ELF-1 (cell line): ENCODE measurements at regions not wholly inside any gene's neighbourhood (a gene's known extent, or its start where the extent isn't known, plus 50 kb on each side); places are given as distances from the start of the nearest gene placed in this dataset.

ENCODE experiments used
- DNase-seq: peaks from one replicate; pipeline ENCODE4 v3.0.0-alpha.2; 2016; ENCODE audit warnings: low read depth, low spot score

GRCh38 chr15:95944661-95945255, 385.7 kb upstream of the NR2F2 start:
- no peak for DNase-seq

GRCh38 chr15:95946241-95946640, 384.3 kb upstream of the NR2F2 start:
- no peak for DNase-seq

- DNase-seq: peak; percentile 6
Observed at GRCh38 chr15:95946926-95947325, 383.6 kb upstream of the NR2F2 start.

- DNase-seq: no peak
Observed at GRCh38 chr15:95948411-95948810, 382.1 kb upstream of the NR2F2 start.

GRCh38 chr15:95953032-95953431, 377.5 kb upstream of the NR2F2 start:
- no peak for DNase-seq

GRCh38 chr15:95957861-95958260, 372.6 kb upstream of the NR2F2 start:
- peak; percentile 49 for DNase-seq

GRCh38 chr15:95958382-95958781, 372.1 kb upstream of the NR2F2 start:
- DNase-seq: no peak

GRCh38 chr15:95968856-95969255, 361.6 kb upstream of the NR2F2 start:
- DNase-seq: no peak

GRCh38 chr15:95970326-95970725, 360.2 kb upstream of the NR2F2 start:
- no peak for DNase-seq

- DNase-seq: no peak
Observed at GRCh38 chr15:95972041-95972553, 358.4 kb upstream of the NR2F2 start.

GRCh38 chr15:95972812-95973211, 357.7 kb upstream of the NR2F2 start:
- DNase-seq: peak; percentile 15

- DNase-seq: no peak
Observed at GRCh38 chr15:95973566-95974256, 356.8 kb upstream of the NR2F2 start.

- no peak for DNase-seq
Observed at GRCh38 chr15:95975212-95975611, 355.3 kb upstream of the NR2F2 start.

- DNase-seq: no peak
Observed at GRCh38 chr15:95979286-95979685, 351.2 kb upstream of the NR2F2 start.

GRCh38 chr15:95981209-95981608, 349.3 kb upstream of the NR2F2 start:
- DNase-seq: no peak

GRCh38 chr15:95987299-95987698, 343.2 kb upstream of the NR2F2 start:
- no peak for DNase-seq

- no peak for DNase-seq
Observed at GRCh38 chr15:95987886-95988573, 342.5 kb upstream of the NR2F2 start.

- DNase-seq: peak; percentile 32
Observed at GRCh38 chr15:95988574-95988887, 342.0 kb upstream of the NR2F2 start.

- no peak for DNase-seq
Observed at GRCh38 chr15:95989392-95989791, 341.1 kb upstream of the NR2F2 start.

GRCh38 chr15:95990833-95991232, 339.7 kb upstream of the NR2F2 start:
- no peak for DNase-seq

GRCh38 chr15:95994418-95994817, 336.1 kb upstream of the NR2F2 start:
- no peak for DNase-seq

GRCh38 chr15:95995375-95996168, 334.9 kb upstream of the NR2F2 start:
- no peak for DNase-seq
